Kidney capillary endothelial cell (primary cell): ENCODE measurements at regions not wholly inside any gene's neighbourhood (a gene's known extent, or its start where the extent isn't known, plus 50 kb on each side); places are given as distances from the start of the nearest gene placed in this dataset.

Experiments used
- DNase-seq: peaks from one replicate; pipeline ENCODE4 v3.0.0-alpha.2; 2018; ENCODE audit warnings: low spot score

DNA sequence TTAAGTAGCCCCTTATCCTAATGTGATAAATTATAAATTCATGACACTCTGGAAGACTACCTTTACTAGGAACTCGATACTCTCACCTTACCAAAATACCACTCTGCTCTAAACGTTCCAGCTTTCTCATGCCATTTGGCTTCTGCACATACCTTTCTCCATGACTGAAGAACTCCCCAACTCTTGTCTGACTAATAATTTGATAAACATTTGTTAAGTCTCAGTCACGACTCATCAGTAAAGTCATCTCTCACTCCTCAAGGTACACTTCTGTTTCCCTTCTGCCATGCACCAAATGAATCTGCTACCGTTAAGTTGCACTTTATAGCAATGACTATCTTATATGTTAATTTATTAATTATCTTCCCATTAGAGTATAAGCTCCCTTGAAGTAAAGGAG is 498.3 kb upstream of the NOVA1 start:
- no peak for DNase-seq

DNA sequence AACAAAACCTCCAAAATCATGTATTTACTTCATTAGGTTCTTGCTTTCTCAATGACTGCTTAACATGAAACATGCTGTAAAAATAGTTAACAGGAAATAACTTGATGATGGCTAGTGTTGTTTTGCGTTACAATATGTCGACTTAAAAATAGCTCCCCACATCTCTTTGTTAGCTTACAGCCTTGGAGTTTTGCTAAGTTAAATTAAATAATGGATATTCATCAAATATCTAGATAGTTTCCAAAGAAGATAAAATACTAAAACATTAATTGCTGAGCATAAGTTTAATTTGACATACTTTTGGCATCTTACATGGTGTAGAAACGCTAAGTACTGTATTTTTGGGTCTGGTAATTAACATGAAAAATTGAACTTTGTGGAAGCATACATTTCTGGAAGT is 500.6 kb upstream of the NOVA1 start:
- DNase-seq, result no peak

DNA sequence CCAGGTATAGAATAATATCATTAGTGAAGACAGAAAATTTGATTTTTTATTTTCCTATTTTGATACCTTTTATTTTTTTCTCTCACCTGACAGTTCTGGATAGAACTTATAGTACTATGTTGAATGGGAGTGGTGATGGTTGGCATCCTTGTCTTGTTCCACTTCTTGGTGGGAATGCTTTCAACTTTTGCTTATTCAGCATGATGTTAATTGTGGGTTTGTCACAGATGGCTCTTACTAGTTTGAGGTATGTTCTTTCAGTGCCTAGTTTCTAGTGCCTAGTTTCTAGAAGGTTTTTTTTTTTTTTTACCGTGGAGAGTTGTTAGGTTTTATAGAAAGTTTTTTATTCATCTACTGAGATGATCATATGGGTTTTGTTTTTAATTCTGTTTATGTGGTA is 516.3 kb upstream of the NOVA1 start:
- DNase-seq, result no peak

DNA sequence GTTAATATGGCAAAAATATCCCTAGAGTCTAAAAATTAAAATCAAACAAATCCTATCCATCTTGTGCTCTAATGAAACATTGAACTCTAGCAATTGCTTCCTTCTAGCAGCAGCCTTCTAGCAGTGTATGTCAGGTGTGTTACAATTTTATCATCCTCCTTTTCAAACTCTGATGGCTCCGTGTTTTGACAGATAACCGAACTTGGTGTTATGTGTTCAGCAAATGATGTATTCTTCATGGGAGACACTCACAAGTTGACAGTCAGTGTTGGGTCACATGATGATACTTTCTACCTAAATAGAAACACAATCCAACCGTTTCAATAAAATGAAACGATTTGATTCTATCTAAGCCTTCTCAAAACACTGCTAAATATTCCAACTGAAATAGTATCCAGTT is 525.3 kb upstream of the NOVA1 start:
- DNase-seq, result no peak

DNA sequence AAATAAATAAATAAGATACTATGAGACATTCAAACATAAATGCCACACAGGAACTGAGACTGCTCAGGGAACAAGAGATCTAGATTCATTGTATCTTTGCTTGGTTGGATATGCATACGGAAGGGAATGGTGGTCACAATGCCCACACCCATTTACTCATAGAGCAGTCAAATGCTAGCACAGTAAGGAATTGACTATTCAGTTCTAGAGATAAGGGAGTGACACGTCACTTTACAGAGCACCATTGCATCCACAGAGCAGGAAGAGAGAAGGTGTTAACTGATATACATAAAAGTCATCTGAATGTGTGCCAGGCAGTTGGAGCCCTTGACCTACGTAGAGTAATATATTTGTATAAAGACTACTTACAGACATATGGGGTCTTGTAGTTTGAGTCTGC is 530.0 kb upstream of the NOVA1 start:
- no peak for DNase-seq

DNA sequence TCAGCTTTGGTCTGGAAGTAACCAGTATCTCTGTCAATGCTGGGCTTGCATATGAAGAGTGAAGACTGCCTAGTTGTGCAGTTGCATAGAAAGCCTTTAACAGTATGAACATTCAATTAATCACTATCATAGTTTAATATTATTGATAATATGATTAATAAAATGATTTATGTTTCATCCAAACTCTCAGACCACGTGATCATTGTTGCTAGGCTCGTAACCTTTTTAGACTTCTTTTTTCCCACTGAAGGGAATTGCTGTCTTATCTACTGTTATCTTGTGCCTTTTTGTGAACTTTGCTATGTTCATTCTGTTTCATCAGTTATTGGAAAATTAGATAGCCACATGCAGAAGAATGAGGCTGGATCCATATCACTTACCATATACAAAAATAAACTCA is 536.4 kb upstream of the NOVA1 start:
- DNase-seq, result no peak

DNA sequence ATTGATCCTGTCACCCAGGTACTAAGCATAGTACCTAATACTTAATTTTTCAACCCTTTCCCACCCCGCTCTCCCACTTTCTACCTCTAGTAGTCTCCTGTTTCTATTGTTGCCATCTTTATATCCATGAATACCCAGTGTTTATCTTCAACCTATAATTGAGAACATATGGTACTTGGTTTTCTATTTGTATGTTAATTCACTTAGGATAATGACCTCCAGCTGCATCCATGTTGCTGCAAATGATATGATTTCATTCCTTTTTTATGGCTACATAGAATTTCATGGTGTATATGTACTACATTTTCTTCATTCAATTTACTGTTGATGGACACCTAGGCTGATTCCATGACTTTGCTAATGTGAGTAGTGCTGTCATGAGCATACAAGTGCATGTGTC is 547.3 kb upstream of the NOVA1 start:
- no peak for DNase-seq

DNA sequence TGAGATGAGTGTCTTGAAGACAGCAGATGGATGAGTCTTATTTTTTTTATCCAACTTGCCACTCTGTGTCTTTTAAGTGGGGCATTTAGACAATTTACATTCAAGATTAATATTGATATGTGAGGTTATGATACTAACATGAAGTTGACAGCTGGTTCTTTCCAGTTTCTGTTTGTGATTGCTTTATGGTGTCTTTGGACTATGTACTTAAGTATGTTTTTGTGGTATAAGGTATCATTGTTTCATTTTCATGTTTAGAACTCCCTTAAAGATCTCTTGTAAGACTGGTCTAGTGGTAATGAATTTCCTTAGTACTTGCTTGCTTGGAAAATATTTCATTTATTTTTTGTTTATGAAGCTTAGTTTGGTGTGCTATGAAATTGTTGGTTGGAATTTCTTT is 550.3 kb upstream of the NOVA1 start:
- no peak for DNase-seq

- no peak for DNase-seq
Measured at GRCh38 chr14:27164139-27164538, 566.3 kb upstream of the NOVA1 start.

DNA sequence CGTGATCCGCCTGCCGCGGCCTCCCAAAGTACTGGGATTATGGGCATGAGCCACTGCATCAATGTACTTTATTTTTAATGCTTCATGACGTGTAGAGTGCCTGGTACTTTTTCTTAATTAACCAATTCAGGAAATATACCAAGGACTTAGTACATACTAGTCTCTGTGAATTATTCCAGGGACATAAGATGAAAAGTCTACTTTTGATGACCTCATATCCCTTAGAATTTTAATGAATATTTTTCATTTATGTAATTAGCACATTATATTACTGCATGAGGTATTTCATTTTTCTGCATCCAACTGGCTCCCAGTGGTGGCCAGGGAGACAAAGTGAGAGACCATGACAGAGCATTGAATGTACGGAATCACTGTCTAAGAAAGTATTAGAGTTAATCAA is 577.7 kb upstream of the NOVA1 start:
- DNase-seq, result no peak

DNA sequence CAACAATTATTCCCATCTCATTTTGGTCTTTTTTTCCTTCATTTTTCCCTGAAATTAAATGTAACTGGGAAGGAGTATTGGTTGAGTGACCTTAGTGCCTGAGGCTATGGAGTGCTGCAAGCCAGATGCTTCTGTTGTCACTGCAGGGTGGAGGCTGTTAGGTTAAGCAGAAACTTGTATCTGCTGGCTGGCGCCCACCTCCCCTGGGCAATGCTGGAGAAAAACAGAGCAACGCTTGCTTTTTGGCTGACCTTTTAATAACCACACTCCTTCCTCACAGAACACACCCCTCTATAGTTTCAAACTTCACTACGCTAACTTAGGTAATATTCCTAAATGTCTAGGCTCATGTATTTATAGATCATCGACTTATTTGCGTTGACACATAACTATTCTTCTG is 583.5 kb upstream of the NOVA1 start:
- no peak for DNase-seq

DNA sequence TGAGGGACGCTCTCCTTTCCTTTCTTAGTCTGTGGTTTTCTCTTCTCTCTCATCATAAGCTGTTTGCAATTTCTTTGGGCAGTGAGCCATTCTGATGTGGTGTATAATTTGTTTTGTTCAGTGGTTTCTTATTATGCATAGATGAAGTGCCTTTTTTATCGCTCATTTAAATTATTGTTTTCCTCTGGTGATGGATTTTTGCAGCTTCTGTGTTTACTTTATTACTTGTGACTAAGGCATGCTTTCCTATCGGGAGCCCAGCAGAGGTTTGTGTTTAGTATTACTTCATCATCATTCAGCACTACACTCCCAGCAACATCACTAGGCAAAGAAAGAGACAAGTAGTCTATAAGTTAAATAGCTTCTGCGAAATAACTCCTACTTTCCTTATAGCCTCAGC is 586.6 kb upstream of the NOVA1 start:
- no peak for DNase-seq

DNA sequence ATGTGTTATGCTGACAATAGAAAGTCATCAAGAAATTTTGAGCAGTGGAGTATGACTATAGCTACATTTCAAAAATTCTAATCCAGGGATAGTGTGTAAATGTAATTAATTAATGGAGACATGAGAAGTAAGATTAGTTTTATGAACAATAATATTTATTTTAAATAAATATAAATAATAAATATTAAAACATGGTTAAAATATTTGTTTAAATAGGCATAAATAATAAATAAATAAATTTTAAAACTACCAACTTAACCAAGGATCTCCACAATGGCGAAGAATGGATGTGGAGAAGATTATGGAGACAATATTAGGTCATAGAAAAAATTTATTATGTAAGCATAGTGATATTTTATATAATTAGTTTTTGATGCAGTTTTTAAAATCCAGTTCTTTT is 588.2 kb upstream of the NOVA1 start:
- DNase-seq, result no peak

- no peak for DNase-seq
Measured at GRCh38 chr14:27187136-27187535, 589.3 kb upstream of the NOVA1 start.

- no peak for DNase-seq
Measured at GRCh38 chr14:27190296-27190695, 592.5 kb upstream of the NOVA1 start.

DNA sequence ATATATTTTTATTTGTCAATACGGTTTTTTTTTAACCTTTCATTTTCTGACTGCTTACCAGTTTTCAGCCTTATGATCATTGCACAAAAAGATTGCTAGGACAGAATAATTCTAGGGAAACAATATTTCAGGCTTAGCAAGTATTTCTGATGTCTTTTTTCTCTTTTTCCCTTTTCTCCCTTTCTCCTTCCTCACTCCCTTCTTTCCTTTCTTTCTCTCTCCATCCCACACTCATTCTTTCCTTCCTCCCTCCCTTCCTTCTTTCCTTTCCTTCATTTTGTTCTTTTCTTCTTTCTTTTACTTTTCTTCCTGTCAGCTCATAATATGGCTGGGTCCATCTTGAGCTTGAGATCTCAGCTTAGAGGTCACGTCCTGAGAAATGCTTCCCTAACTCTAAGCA is 601.4 kb upstream of the NOVA1 start:
- DNase-seq, result no peak

- no peak for DNase-seq
Measured at GRCh38 chr14:27205036-27205435, 607.2 kb upstream of the NOVA1 start.

DNA sequence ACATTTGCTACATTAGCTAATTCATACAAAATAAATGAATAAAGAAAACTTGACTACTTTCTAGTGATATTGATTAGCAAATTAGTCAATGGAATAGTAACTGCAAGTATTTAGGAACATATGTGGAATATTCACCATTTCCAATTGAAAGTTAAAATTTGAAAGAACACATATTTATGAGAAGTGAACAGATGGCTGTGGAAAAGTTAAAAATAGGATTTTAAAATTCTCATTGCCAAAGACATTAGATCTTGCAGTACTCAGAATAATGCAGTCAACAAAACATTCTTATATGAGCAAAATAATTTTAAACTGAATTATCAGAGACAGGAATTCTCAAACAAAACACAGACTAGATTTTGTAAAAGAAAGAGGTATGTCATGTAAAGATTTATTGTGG is 613.9 kb upstream of the NOVA1 start:
- no peak for DNase-seq

DNA sequence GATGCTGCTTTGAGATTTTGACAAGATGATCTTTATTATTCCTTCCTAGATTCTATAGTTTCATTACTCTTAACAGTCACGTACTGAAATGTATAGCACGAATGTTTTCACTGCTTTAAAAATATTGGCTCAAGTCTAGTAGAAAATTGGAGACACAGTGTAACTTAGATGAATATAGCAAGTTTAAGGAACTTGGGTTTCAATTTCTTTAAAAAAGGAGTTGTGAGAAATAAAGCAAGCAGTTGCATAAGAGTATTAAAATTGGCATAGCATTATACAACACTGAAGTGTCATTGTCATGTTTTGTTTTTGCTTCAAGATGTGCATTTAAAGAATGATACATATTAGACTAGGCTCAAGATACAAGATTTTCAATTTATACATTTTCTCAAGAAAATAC is 624.8 kb upstream of the NOVA1 start:
- no peak for DNase-seq

DNA sequence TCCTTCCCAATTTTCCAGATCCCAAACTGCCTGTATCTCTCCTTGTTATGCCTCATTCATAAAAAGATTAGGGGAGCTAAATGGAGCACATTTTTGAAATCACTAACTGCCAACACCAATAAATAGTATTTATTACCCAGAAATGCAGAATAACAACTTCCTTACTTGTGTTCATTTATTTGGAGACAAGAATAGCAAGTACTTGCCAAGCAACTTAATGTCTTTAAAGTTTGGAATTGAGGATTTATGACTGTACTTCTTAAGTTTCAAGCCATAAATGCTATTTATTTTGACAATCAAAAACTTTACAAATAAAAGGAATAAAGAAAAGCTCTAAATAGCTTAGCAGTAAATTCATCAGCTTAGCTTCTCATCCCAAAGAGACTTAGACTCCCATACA is 626.1 kb upstream of the NOVA1 start:
- no peak for DNase-seq

- no peak for DNase-seq
Measured at GRCh38 chr14:27228053-27228452, 630.2 kb upstream of the NOVA1 start.

DNA sequence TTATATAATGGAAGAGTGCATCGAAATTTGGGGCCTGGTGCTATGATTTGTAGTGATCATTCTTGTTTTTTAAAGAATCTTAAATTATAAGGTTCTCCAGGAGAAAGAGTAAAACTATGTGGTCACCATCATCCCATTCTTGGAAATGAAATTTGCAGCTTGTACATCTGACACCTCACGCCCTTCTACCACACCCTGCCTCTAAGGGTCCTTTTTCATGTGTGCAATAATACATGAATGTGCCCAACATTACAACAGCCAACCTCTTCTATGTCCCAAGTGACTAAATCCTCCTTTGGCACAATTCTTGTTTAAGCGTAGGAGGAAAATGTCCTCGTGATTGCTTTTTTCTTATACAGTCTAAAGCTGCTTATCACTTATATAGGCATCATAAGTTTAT is 636.5 kb upstream of the NOVA1 start:
- no peak for DNase-seq

- no peak for DNase-seq
Measured at GRCh38 chr14:27236601-27237000, 638.8 kb upstream of the NOVA1 start.

DNA sequence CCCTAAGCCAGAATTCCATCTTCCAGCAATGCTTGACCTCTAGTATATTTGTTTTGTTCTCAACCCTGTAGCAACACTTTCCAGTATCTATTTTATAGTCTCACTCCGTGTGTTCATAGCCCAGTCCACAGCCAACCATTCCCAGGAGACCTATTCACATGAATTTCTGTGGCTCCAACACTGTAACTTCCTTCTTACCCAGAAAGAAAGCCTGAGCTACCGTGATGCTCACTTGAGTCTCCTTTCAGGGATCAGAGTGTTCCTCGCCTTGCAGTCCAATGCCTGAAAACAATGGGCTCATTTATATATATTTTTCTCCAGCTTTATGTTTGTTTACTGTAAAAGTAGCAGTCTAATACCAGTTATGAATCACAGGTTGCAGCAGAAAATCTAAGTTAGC is 645.0 kb upstream of the NOVA1 start:
- no peak for DNase-seq

GRCh38 chr14:27243365-27243764 is 645.5 kb upstream of the NOVA1 start:
- no peak for DNase-seq

GRCh38 chr14:27245947-27246346 is 648.1 kb upstream of the NOVA1 start:
- no peak for DNase-seq
